ENCODE measurements at regions not wholly inside any gene's neighbourhood (a gene's known extent, or its start where the extent isn't known, plus 50 kb on each side); places are given as distances from the start of the nearest gene placed in this dataset.
A peak's percentile ranks its signal among the peaks of the same experiment; 100 is the strongest.

DNA sequence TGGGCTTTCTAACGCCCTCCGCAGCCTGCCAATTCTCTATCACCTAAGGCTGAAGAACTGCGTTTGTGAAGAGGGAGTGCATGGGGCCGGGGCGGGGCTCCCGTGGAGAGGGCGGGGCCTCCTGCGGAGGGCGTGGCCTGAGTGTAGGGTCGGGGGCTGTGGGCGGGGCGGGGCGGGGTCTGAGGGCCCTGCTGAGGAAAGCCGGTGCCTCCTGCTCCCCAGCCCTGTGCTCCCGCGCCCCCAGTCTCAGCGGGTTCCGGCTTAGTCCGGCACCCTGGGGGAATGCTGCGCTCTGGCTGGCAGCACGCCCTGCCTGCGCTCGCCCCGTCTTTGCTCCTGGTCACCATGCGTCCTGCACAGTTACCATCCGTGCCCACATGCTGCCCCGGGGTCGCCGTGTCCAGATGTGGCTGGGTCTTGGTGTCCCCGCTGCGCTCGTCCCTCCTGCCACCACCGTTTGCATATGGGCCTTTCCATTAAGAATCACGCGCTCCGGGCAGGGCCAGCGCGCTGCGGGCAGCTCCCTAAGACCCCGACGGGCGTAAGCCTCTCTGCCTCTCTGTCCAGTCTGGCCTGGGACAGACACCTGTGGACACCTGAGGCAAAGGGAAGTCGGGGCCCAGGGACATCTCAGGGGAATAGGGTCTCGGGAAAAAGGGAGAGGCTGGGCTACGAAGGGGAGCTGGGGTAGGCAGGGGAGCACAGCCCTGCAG, 144.0 kb upstream of the RET start:
- peak; percentile 39 to 60 for DNase-seq (ENCODE audit: low read depth in 2 of 2)

GRCh38 chr10:42933448-42934340, 143.2 kb upstream of the RET start:
- DNase-seq (ENCODE audit: low read depth in 2 of 2), result no peak

GRCh38 chr10:42934351-42934811, 142.5 kb upstream of the RET start:
- no peak for DNase-seq (ENCODE audit: low read depth in 2 of 2)

GRCh38 chr10:42934842-42935241, 142.0 kb upstream of the RET start:
- DNase-seq (ENCODE audit: low read depth in 2 of 2), result no peak

- no peak for DNase-seq (ENCODE audit: low read depth in 2 of 2)
Measured at GRCh38 chr10:42935466-42935865, 141.4 kb upstream of the RET start.

DNA sequence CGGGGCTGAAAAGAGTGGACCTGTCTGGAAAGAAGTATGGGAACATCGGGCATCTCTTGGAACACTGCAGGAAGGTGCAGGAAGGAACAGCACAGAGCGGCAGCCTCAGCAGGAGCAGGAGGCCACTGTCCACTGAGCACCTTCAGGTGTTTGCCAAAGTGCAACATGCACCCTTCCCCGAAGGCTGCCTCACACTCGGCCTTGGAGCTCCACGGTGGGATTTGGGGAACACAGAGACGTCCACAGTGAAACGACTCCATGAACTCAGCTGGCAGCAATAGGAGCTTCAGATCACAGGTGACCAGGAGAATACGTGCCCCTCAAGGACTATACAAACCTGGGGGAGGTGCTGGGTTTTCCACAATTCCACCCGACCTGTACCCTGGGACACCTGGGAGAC, 140.3 kb upstream of the RET start:
- DNase-seq (ENCODE audit: low read depth in 2 of 2), result no peak

DNA sequence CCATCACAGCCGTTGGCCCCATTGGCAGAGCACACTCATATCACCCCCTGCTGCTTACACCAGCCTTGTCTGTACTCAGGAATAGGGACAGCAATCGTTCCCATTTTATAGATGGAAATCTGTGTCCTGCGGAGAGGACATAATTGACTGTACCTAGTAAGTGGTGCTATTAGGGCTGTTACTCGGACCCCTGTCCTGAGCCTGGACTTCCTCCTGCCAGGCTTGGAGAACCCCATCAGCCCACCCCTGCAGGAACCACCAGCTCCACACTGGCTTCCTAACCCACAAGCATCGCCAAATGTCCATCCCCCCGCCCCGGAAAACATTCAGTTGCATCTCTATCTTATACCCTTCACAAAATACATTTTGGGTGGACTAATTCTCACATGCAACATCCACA, 139.8 kb upstream of the RET start:
- DNase-seq (ENCODE audit: low read depth in 2 of 2), result no peak

DNA sequence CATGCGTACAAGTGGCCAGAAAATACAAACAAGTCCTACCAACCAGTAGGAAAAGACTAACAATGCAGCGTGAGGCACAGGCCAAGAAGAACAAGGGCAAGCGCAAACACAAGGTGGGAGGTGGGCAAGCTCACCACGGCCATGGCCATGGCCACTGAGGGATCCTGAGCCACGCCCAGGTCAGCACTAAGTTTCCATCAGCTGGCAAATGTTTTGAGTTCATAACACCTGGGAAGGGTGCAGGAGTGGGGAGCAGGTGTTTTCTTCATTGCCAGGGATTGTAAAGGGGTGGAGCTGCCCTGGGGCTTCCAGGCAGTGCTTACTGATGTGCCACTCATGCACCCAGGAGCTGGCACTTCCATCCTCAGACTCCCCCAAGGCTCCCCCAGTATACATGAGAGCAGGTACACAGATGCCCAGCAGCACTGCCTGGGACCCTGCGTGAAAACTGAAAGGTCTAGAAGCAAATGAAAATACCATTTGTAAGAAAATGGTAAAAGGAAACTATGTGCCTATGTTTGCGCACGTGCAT, 139.2 kb upstream of the RET start:
- no peak for DNase-seq (ENCODE audit: low read depth in 2 of 2)

GRCh38 chr10:42938351-42938750, 138.5 kb upstream of the RET start:
- DNase-seq (ENCODE audit: low read depth in 2 of 2), result no peak

DNA sequence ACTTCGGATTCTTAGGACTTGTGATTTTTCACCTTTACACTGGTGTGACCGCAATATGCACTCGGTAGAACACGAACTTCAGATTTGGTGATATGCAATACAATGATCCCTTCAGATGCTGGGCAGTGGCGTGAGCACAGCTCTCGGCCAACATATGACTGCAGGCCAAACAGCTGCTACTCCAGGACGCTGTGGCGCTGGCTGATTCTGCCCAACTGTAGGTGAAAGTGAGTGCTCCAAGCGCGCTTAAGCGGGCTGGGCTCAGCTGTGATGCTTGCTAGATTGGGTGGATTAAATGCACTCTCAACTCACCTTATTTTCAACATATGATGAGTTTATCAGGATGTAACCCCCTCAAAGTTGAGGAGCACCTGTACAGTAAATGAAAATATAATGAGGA, 137.6 kb upstream of the RET start:
- no peak for DNase-seq (ENCODE audit: low read depth in 2 of 2)

DNA sequence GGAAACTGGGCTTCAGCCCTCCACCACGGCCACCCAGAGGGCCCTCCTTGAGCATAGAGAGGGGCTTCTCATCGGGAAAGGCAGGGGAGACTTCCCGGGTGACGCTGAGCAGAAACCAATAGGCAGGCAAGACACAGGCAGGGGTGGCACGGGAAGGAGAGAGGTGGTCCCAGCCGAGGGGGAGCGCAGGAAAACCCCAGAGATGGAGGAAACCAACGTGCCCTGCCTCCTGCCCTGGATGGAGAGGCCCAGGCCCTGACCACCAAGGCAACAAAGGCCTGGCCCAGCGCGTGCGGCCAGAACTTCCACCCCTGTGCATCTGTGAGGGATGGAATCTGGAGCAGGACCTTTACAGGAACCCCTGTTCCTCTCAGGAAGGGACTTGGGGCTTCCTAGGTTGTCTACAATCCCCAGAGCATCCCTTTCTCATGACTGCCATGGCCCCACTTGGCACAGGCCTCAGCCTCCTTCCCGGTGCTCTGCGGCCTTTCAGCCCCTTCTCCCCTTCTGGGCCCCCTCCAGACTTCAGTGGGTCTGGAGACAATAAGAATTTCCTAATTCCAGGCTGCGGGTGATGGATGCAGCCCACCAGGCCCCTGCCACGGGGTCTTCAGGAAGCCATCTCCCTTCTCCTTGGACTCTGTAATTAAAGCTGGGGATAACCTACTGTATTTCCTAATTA, 137.0 kb upstream of the RET start:
- no peak for DNase-seq (ENCODE audit: low read depth in 2 of 2)

DNA sequence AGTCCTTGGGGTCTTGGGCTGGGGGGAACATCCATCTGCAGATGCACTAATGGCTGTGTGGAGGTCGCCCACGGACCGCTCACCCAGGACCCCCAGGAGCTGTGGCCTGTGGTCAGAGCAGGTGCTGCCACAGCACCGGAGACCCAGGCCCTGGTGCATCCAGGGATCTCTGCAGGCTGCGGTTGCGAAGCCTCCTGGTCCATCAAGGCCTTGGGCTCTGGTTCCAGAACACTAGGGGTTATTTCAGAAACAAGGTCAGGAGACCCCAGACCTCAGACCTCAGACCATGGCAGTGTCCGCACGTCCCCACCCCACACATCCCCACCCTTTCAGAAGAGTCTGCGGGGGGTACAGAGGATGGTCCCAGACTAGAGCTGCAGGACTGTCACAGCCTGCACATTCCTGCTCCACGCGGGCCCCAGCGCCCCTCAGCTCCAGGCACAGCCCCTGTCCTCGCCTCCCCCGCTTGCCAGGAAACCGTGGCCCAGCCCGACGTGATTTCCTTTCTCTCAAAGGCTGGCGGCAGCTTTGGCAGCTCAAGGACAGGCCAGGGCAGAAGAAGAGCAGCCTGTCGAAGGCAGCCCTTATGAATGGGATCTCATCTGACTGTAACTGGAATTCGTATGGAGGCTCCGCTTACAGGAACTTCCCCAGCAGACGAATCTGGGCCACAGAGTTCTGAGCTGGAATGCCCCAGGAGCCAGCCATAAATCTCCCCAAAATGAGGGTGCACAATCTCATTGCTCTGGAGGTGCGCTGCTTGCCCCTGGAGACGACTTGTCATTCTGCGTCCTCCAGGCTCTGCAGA, 136.2 kb upstream of the RET start:
- DNase-seq (ENCODE audit: low read depth in 2 of 2), result no peak

GRCh38 chr10:42941295-42941644, 135.6 kb upstream of the RET start:
- no peak for DNase-seq (ENCODE audit: low read depth in 2 of 2)

DNA sequence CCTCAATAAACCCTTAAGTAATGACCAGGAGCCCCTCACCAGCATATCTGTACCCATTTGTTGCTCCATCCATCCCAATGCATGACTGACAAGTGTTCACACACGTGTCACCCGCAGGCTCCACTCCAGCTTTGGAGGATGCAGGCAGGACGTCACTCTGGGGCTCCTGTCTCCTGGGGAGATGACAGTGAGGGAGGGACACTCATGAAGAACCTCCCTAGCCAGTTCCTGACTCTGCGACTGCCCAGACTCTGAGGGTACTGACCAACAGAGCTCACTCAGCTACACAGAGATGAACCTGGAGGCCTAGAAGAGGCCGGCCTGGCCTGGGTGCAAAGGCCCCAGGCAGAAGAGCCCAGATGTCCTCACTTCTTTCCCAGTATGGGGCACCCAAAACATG, 135.1 kb upstream of the RET start:
- no peak for DNase-seq (ENCODE audit: low read depth in 2 of 2)

GRCh38 chr10:42942279-42942950, 134.5 kb upstream of the RET start:
- no peak for DNase-seq (ENCODE audit: low read depth in 2 of 2)

DNA sequence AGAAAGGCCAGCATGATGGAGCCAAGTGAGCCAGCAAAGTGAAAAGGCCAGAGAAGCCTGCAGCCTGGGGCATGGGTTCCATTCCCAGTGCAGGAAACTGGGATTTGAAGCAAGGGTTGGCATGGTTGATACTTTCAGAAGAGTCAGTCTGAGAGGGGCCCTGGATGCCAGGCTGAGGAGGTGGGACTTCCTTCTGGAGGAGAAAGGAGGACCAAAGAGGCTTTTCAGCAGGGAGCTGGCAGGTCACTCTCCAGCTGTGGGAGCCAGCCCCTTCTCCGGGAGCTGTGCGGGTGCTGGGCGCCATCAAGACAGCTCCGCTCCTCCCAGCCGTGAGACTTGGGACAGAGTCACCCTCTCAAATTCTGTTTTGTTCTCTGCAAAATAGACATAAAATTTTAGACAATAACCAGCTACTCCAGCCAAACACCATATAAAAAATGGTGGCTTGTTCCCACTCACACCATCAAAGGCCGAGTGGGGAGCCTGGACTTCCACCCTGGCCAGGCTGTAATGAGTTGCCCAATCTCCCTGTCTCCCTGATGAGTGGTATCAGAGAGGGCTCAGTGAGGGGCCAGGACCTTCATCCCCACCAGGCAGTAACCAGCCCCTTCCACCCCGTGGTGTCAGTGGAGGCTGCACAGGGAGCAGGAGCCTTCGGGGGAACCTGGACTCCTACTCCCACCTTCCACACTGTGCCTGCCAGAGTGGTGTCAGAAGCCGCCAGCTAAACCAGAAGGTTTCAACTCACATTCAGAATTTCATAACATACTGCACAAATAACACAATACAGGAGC, 133.6 kb upstream of the RET start:
- no peak for DNase-seq (ENCODE audit: low read depth in 2 of 2)

DNA sequence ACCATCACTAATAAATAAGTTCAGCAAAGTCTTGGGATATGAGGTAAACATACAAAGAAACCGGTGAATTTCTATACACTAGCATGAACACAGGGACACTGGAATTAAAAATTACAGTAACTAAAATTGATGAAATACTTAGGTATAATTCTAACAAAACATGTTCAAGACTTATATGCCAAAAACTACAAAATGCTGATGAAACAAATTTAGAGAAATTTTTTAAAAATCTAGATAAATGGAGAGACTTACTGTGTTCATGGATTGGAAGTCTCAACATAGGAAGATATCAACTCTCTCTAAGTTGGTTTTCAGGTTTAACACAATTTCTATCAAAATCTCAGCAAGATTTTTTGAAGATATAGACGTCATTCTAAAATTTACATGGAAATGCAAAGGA, 128.8 kb upstream of the RET start:
- DNase-seq (ENCODE audit: low read depth in 2 of 2), result no peak

- no peak for DNase-seq (ENCODE audit: low read depth in 2 of 2)
Measured at GRCh38 chr10:42949287-42949686, 127.6 kb upstream of the RET start.

GRCh38 chr10:42950606-42951485, 126.0 kb upstream of the RET start:
- no peak for DNase-seq (ENCODE audit: low read depth in 2 of 2)
